ENCODE measurements at regions not wholly inside any gene's neighbourhood (a gene's known extent, or its start where the extent isn't known, plus 50 kb on each side); places are given as distances from the start of the nearest gene placed in this dataset.

DNA sequence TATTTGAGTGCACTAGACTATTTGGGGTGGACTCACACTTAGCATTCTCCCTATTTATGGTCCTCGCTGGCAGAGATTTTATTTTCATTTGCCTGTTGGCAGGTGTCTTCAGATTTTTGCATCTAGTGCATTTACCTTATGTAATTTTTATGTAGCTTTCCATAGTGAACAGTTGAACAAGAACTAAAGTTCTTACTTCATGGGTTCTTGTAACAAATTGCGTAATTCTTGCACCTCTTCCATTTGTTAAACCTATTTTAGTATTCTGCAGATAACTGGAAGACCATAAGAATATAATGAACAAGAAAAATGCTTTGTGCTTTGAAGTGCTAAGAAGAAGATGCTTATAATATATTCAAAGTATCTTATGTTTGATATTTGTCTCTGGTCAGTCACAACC lies 252.8 kb upstream of the MMS22L start:
- no peak overlapping the region for H3K4me3 ChIP-seq
- no peak for DNase-seq

DNA sequence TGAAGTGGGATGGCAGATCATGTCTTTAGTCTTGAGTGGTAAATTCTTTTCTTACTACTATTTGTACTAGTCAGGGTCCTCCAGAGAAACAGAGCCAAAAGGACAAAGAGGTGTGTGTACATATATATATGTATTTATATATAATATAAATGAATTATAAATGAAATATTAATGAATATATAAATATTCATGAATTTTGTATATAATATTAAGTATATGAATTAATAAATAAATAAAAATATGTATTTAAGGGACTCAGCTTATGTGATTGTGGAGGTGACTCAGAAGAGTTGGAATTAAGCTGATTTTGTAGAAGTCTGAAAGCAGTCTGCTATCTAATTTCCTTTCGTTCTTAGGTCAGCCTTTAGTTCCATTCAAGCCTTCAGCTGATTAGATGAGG lies 265.3 kb upstream of the MMS22L start:
- Histone ChIP-seq H3K9me3 (no peaks in the 10 kb centered on the region), H3K4me1 (no peaks in the 10 kb centered on the region), H3K36me3 (no peaks in the 10 kb centered on the region), H3K4me3 (no peak overlapping the region), H3K27ac (no peak overlapping the region), H3K27me3 (no peaks in the 10 kb centered on the region)
- TF ChIP-seq POLR2A (IDR thresholded peaks at IDR 0.05), result no peak
- TF ChIP-seq, protein P1, sequence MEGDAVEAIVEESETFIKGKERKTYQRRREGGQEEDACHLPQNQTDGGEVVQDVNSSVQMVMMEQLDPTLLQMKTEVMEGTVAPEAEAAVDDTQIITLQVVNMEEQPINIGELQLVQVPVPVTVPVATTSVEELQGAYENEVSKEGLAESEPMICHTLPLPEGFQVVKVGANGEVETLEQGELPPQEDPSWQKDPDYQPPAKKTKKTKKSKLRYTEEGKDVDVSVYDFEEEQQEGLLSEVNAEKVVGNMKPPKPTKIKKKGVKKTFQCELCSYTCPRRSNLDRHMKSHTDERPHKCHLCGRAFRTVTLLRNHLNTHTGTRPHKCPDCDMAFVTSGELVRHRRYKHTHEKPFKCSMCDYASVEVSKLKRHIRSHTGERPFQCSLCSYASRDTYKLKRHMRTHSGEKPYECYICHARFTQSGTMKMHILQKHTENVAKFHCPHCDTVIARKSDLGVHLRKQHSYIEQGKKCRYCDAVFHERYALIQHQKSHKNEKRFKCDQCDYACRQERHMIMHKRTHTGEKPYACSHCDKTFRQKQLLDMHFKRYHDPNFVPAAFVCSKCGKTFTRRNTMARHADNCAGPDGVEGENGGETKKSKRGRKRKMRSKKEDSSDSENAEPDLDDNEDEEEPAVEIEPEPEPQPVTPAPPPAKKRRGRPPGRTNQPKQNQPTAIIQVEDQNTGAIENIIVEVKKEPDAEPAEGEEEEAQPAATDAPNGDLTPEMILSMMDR (IDR thresholded peaks at IDR 0.05), result no peak
- DNase-seq, result no peak

More for the DNA sequence above, 252.8 kb upstream of the MMS22L start:
- Histone ChIP-seq H3K27ac (no peak overlapping the region), H3K36me3 (no peaks in the 10 kb centered on the region), H3K9me3 (no peaks in the 10 kb centered on the region), H3K4me1 (no peaks in the 10 kb centered on the region), H3K27me3 (no peaks in the 10 kb centered on the region)
- no peak for TF ChIP-seq POLR2A (IDR thresholded peaks at IDR 0.05)
- TF ChIP-seq, protein P1 (IDR thresholded peaks at IDR 0.05), result no peak

DNA sequence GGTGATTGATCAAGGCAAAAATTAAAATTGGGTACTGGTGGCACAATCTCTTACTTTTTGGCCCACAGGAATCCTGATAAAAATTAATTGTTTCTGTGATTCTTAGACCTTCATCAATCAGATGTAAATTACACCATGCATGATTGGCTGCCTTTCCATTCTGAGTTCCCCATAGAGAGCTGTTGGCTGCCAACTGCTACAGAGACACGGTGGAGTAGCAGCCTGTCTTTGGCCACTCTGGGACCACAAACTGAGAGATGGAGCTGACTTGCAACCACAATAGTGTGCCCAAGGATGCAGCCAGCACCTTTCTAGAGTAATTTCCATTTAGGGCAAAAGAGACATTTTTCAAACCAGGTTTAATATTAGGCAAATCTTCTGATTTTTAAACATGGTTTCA lies 274.3 kb upstream of the MMS22L start:
- TF ChIP-seq, protein P1 (IDR thresholded peaks at IDR 0.05), result no peak
- no peak for TF ChIP-seq POLR2A (IDR thresholded peaks at IDR 0.05)
- no peak overlapping the region for H3K27ac ChIP-seq
- no peaks in the 10 kb centered on the region for H3K36me3 ChIP-seq
- H3K27me3 ChIP-seq, result no peaks in the 10 kb centered on the region
- DNase-seq, result no peak
- no peaks in the 10 kb centered on the region for H3K4me1 ChIP-seq
- no peaks in the 10 kb centered on the region for H3K9me3 ChIP-seq
- H3K4me3 ChIP-seq, result no peak overlapping the region

DNA sequence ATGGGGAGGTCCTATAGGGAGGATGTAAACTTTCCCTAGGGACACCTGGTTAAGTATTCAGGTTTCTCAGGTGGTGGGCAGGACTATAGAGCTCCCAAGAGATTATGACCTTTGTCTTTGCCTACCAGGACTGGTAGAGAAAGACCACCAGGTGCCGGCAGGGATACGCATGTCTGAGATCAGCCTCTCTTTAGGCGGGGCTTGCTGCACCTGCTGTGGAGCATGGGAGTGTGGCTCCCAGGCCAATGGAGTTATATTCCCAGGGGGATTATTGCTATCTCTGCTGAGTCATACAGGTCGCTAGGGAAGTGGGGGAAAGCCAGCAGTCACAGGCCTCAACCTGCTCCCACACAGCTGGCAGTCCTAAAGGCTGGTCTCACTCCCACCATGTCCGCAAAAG lies 280.5 kb upstream of the MMS22L start:
- H3K4me3 ChIP-seq, result no peak overlapping the region
- H3K9me3 ChIP-seq, result no peaks in the 10 kb centered on the region
- no peaks in the 10 kb centered on the region for H3K27me3 ChIP-seq
- TF ChIP-seq, protein P1 (IDR thresholded peaks at IDR 0.05), result no peak
- TF ChIP-seq POLR2A (IDR thresholded peaks at IDR 0.05), result no peak
- no peak overlapping the region for H3K27ac ChIP-seq
- DNase-seq, result no peak
- H3K4me1 ChIP-seq, result no peaks in the 10 kb centered on the region
- no peaks in the 10 kb centered on the region for H3K36me3 ChIP-seq

DNA sequence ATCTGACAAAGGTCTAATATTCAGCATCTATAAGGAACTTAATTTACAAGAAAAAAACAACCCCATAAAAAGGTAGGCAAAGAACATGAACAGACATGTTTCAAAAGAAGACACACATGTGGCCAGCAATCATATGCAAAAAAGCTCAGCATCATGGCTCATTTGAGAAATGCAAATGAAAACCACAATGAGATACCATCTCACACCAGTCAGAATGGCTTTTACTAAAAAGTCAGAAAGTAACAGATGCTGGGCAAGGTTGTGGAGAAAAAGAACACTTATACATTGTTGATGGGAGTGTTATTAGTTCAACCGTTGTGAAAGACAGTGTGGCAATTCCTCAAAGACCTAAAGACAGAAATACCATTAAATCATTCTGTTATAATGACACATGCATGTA lies 289.9 kb upstream of the MMS22L start:
- no peak for DNase-seq
- Histone ChIP-seq H3K9me3 (no peaks in the 10 kb centered on the region), H3K4me3 (no peak overlapping the region), H3K27ac (no peak overlapping the region), H3K36me3 (no peaks in the 10 kb centered on the region), H3K27me3 (no peaks in the 10 kb centered on the region), H3K4me1 (no peaks in the 10 kb centered on the region)
- TF ChIP-seq, protein P1 (IDR thresholded peaks at IDR 0.05), result no peak
- no peak for TF ChIP-seq POLR2A (IDR thresholded peaks at IDR 0.05)

DNA sequence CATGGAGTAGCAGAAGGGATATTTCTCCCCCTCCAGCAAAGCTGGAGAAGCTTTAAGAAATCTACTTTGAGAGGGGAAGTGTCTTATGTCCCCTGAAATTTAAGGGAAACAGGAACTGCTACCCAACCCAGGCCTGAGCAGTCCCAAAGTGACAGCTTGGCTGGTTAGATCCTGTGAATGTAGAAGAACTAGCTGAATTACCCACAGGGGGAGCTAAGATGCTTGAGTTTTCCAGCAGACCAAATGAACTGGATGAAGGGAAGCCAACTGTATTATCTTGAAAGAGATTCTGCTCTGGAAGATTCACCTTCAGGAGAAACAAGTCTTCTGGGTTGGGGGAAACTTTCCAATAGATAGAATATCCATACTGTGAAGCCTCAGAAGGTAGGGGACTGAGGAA lies 303.3 kb upstream of the MMS22L start:
- no peaks in the 10 kb centered on the region for H3K4me1 ChIP-seq
- no peak overlapping the region for H3K27ac ChIP-seq
- no peaks in the 10 kb centered on the region for H3K36me3 ChIP-seq
- no peak for DNase-seq
- TF ChIP-seq POLR2A (IDR thresholded peaks at IDR 0.05), result no peak
- TF ChIP-seq, protein P1 (IDR thresholded peaks at IDR 0.05), result no peak
- H3K9me3 ChIP-seq, result no peaks in the 10 kb centered on the region
- H3K27me3 ChIP-seq, result no peaks in the 10 kb centered on the region
- no peak overlapping the region for H3K4me3 ChIP-seq
